DOHH2 (cell line): ENCODE measurements at regions not wholly inside any gene's neighbourhood (a gene's known extent, or its start where the extent isn't known, plus 50 kb on each side); places are given as distances from the start of the nearest gene placed in this dataset.

Experiments
- EZH2phosphoT487 ChIP-seq: fragments of 200-600 bp; sonication (generic); IDR thresholded peaks from 2 replicates; pipeline ENCODE4 v1.6.1; 2017; ENCODE audit warnings: borderline replicate concordance, mild to moderate bottlenecking, antibody characterized with exemption, low read length, moderate library complexity, mixed read lengths
- TF ChIP-seq, protein P1 (sequence below): fragments of 200-600 bp; sonication (generic); IDR thresholded peaks from one replicate; pipeline ENCODE4 v1.5.1; 2014; ENCODE audit warnings: antibody characterized with exemption, mild to moderate bottlenecking, low read depth, low read length; ENCODE audit not compliant: poor library complexity, severe bottlenecking

DNA sequence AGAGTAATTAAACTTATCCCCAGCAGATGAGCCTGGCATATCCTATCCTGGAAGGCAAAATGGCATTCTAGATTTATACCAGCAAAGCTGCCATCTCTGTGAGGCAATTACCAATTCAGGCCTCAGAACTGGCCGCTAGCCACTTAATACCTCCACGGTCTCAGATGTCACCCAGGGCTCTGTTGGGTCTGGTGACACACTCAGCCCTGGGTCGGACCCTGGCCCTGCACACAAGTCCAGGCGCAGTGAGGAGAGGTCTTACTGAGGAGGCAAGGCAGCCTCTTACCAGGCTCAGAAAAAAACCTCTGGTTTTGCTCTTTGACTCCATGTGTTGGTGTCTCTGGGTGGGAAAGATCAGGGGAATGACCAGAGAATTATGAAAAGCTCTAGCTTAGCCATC lies 186.6 kb downstream of the EMX2 start:
- TF ChIP-seq, protein P1, sequence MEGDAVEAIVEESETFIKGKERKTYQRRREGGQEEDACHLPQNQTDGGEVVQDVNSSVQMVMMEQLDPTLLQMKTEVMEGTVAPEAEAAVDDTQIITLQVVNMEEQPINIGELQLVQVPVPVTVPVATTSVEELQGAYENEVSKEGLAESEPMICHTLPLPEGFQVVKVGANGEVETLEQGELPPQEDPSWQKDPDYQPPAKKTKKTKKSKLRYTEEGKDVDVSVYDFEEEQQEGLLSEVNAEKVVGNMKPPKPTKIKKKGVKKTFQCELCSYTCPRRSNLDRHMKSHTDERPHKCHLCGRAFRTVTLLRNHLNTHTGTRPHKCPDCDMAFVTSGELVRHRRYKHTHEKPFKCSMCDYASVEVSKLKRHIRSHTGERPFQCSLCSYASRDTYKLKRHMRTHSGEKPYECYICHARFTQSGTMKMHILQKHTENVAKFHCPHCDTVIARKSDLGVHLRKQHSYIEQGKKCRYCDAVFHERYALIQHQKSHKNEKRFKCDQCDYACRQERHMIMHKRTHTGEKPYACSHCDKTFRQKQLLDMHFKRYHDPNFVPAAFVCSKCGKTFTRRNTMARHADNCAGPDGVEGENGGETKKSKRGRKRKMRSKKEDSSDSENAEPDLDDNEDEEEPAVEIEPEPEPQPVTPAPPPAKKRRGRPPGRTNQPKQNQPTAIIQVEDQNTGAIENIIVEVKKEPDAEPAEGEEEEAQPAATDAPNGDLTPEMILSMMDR, result no peak
- no peak for TF ChIP-seq EZH2phosphoT487
